DOHH2 (cell line): ENCODE measurements at regions not wholly inside any gene's neighbourhood (a gene's known extent, or its start where the extent isn't known, plus 50 kb on each side); places are given as distances from the start of the nearest gene placed in this dataset.

ENCODE experiments used
- H3F3A ChIP-seq: fragments of 200-600 bp; sonication (generic), shearing (Covaris generic); 2 replicates; pipeline ENCODE4 v1.6.0; 2016; ENCODE audit warnings: antibody characterized with exemption, mild to moderate bottlenecking; ENCODE audit not compliant: control insufficient read depth, insufficient read depth
- H3K27ac ChIP-seq: fragments of 200-600 bp; sonication (generic); 2 replicates; pipeline ENCODE4 v1.5.1; 2014; ENCODE audit warnings: low read depth, mild to moderate bottlenecking, low read length, moderate library complexity
- H3K27me3 ChIP-seq: fragments of 200-600 bp; sonication (generic); 2 replicates; pipeline ENCODE4 v1.6.1; 2014; ENCODE audit warnings: mild to moderate bottlenecking, low read length, mixed read lengths; ENCODE audit not compliant: control insufficient read depth
- H3K36me3 ChIP-seq: fragments of 200-600 bp; sonication (generic); 2 replicates; pipeline ENCODE4 v1.6.1; 2014; ENCODE audit warnings: mild to moderate bottlenecking, low read length, moderate library complexity, mixed read lengths; ENCODE audit not compliant: control insufficient read depth
- H3K4me1 ChIP-seq: fragments of 200-600 bp; sonication (generic); 2 replicates; pipeline ENCODE4 v1.6.1; 2014; ENCODE audit warnings: mild to moderate bottlenecking, low read length, mixed read lengths; ENCODE audit not compliant: control insufficient read depth
- H3K4me2 ChIP-seq: fragments of 200-600 bp; sonication (generic); 2 replicates; pipeline ENCODE4 v1.6.0; 2014; ENCODE audit warnings: mild to moderate bottlenecking, low read length, moderate library complexity
- H3K4me3 ChIP-seq: fragments of 200-600 bp; sonication (generic); 2 replicates; pipeline ENCODE4 v1.5.1; 2014; ENCODE audit warnings: mild to moderate bottlenecking, low read length, mixed read lengths
- H3K79me2 ChIP-seq: fragments of 200-600 bp; sonication (generic); 2 replicates; pipeline ENCODE4 v1.6.1; 2014; ENCODE audit warnings: mild to moderate bottlenecking, low read length, mixed read lengths; ENCODE audit not compliant: control insufficient read depth
- H3K9me2 ChIP-seq: fragments of 200-600 bp; sonication (generic); replicated peaks from 2 replicates; pipeline ENCODE4 v1.6.1; 2014; ENCODE audit warnings: mild to moderate bottlenecking, low read length, mixed read lengths; ENCODE audit not compliant: control insufficient read depth
- H3K9me3 ChIP-seq: fragments of 200-600 bp; sonication (generic); 2 replicates; pipeline ENCODE4 v1.6.1; 2014; ENCODE audit warnings: antibody characterized with exemption, low read length, mixed read lengths; ENCODE audit not compliant: control insufficient read depth, insufficient read depth
- H4K20me1 ChIP-seq: fragments of 200-600 bp; sonication (generic); 2 replicates; pipeline ENCODE4 v1.6.0; 2014; ENCODE audit warnings: low read depth, mild to moderate bottlenecking, antibody characterized with exemption, low read length, moderate library complexity; ENCODE audit not compliant: control insufficient read depth, insufficient read depth
- EZH2phosphoT487 ChIP-seq: fragments of 200-600 bp; sonication (generic); IDR thresholded peaks from 2 replicates; pipeline ENCODE4 v1.6.1; 2017; ENCODE audit warnings: borderline replicate concordance, mild to moderate bottlenecking, antibody characterized with exemption, low read length, moderate library complexity, mixed read lengths
- TF ChIP-seq, protein P1 (sequence below): fragments of 200-600 bp; sonication (generic); IDR thresholded peaks from one replicate; pipeline ENCODE4 v1.5.1; 2014; ENCODE audit warnings: antibody characterized with exemption, mild to moderate bottlenecking, low read depth, low read length; ENCODE audit not compliant: poor library complexity, severe bottlenecking

GRCh38 chr4:11687727-11688126, 259.0 kb upstream of the HS3ST1 start:
- H3K4me1 ChIP-seq = no peaks in the 10 kb centered on the region
- H3K9me2 ChIP-seq = no peaks in the 10 kb centered on the region; the same call in 1 of the 2 replicates
- no peak overlapping the region for H3K27ac ChIP-seq
- no peak overlapping the region for H3K4me3 ChIP-seq
- H3K9me3 ChIP-seq = no peaks in the 10 kb centered on the region
- H4K20me1 ChIP-seq = no peaks in the 10 kb centered on the region
- no peaks in the 10 kb centered on the region for H3F3A ChIP-seq
- H3K27me3 ChIP-seq = no peaks in the 10 kb centered on the region
- no peak for TF ChIP-seq EZH2phosphoT487
- TF ChIP-seq, protein P1, sequence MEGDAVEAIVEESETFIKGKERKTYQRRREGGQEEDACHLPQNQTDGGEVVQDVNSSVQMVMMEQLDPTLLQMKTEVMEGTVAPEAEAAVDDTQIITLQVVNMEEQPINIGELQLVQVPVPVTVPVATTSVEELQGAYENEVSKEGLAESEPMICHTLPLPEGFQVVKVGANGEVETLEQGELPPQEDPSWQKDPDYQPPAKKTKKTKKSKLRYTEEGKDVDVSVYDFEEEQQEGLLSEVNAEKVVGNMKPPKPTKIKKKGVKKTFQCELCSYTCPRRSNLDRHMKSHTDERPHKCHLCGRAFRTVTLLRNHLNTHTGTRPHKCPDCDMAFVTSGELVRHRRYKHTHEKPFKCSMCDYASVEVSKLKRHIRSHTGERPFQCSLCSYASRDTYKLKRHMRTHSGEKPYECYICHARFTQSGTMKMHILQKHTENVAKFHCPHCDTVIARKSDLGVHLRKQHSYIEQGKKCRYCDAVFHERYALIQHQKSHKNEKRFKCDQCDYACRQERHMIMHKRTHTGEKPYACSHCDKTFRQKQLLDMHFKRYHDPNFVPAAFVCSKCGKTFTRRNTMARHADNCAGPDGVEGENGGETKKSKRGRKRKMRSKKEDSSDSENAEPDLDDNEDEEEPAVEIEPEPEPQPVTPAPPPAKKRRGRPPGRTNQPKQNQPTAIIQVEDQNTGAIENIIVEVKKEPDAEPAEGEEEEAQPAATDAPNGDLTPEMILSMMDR = no peak
- H3K79me2 ChIP-seq = no peaks in the 10 kb centered on the region
- H3K4me2 ChIP-seq = no peak overlapping the region
- H3K36me3 ChIP-seq = no peaks in the 10 kb centered on the region

DNA sequence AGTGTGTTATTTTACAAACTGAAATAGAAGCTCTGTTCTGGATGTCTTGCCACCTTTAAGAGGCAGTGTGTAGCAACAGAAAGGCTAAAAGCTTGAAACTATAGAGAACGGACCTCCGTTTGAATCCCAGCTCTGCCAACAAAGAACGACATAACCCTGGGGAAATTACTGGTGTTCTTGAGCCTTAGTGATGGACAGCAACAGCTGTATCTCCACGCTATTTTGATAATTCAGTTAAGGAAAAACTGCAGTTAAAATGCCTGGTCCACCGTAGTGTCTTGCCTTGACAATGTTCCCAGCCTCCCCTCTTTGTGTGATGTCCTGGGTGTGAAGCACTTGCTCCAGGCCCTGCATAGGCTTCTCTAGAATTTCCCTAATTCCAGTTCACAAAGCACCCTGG, 256.8 kb upstream of the HS3ST1 start:
- Histone ChIP-seq H3K27ac (no peak overlapping the region), H3K27me3 (no peaks in the 10 kb centered on the region), H3K9me2 (no peaks in the 10 kb centered on the region), H3K4me1 (no peaks in the 10 kb centered on the region), H3F3A (no peaks in the 10 kb centered on the region), H4K20me1 (no peaks in the 10 kb centered on the region), H3K36me3 (no peaks in the 10 kb centered on the region), H3K4me3 (no peak overlapping the region), H3K9me3 (no peaks in the 10 kb centered on the region), H3K4me2 (no peak overlapping the region), H3K79me2 (no peaks in the 10 kb centered on the region)
- no peak for TF ChIP-seq EZH2phosphoT487
- TF ChIP-seq, protein P1 = no peak

DNA sequence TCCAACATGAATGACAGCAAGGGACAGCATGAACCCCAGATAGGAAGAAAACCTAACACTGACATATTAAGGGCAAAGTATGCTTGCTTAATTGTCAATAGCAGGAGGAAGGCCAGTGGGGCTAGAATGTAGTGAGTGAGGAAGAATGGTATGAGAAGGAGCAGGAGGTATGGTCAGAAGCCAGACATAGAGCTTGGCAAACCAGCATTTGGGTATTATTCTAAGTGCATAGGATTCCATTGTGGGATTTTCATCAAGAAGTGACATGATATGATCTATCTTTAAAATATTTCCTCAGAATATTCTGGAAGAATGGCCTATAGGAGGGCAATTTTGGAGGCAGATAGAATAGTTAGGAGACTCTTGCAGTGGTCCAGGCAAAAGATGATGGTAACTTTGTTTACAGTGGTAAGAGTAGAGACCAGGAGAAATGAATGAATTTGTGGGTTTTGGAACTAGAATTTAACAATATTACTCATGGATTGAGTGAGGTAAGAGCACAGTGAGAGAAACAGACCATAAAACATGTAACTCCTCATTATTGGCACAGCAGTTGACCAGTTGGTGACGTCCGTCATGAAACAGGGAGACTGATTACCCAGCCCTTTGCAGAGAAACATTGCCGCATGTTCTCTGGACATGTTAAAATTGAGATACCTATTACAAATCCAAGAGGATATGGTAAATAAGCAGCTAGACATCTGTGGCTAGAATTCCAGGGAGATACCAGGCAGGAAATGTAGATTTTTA, 246.5 kb upstream of the HS3ST1 start:
- Histone ChIP-seq H3K27me3 (no peaks in the 10 kb centered on the region), H3K9me3 (no peaks in the 10 kb centered on the region), H3K4me2 (no peak overlapping the region), H3K79me2 (no peaks in the 10 kb centered on the region), H3K36me3 (no peaks in the 10 kb centered on the region), H3K9me2 (no peaks in the 10 kb centered on the region), H3K4me1 (no peaks in the 10 kb centered on the region), H3K27ac (no peak overlapping the region), H3K4me3 (no peak overlapping the region), H4K20me1 (no peaks in the 10 kb centered on the region), H3F3A (no peaks in the 10 kb centered on the region)
- TF ChIP-seq, protein P1 = no peak
- no peak for TF ChIP-seq EZH2phosphoT487
